GM12891 (cell line): ENCODE measurements at regions not wholly inside any gene's neighbourhood (a gene's known extent, or its start where the extent isn't known, plus 50 kb on each side); places are given as distances from the start of the nearest gene placed in this dataset.

Experiments used
- POLR2A ChIP-seq: IDR thresholded peaks from 2 replicates; pipeline ENCODE4 v1.6.1; 2011; ENCODE audit warnings: low read depth, low read length, control low read depth
- POLR2AphosphoS5 ChIP-seq: IDR thresholded peaks from 2 replicates; pipeline ENCODE4 v1.6.1; 2011; ENCODE audit warnings: low read depth, low read length, control low read depth

- TF ChIP-seq POLR2A (no peak), POLR2AphosphoS5 (no peak)
Measured at GRCh38 chr3:55160241-55160983, 232.6 kb upstream of the LRTM1 start.
